ENCODE measurements at regions not wholly inside any gene's neighbourhood (a gene's known extent, or its start where the extent isn't known, plus 50 kb on each side); places are given as distances from the start of the nearest gene placed in this dataset.

GRCh38 chr5:106380736-106381135 lies 1290.0 kb downstream of the EFNA5 start:
- WGBS = 85% methylated on average over 1 of the region's 1 CpG

GRCh38 chr5:106376522-106376921 lies 1294.2 kb downstream of the EFNA5 start:
- 34% methylated on average over 1 of the region's 1 CpG for WGBS
- Histone ChIP-seq H3K36me3 (no peaks in the 10 kb centered on the region), H3K27ac (no peak overlapping the region), H3K9me3 (no peaks in the 10 kb centered on the region), H3K27me3 (replicated peaks; ENCODE audit: insufficient read depth) (no peaks in the 10 kb centered on the region), H3K4me3 (no peak overlapping the region), H3K4me1 (replicated peaks) (no peaks in the 10 kb centered on the region)
- no peak for DNase-seq (ENCODE audit: low spot score)
- intact Hi-C loops (cut with DNase I) = no loop called here
- no peak for TF ChIP-seq CTCF (IDR thresholded peaks at IDR 0.05)
- no peak for TF ChIP-seq POLR2AphosphoS5 (IDR thresholded peaks at IDR 0.05)
- TF ChIP-seq POLR2A (IDR thresholded peaks at IDR 0.05) = no peak

More at GRCh38 chr5:106380736-106381135, 1290.0 kb downstream of the EFNA5 start:
- TF ChIP-seq POLR2AphosphoS5 (IDR thresholded peaks at IDR 0.05) = no peak
- TF ChIP-seq POLR2A (IDR thresholded peaks at IDR 0.05) = no peak
- TF ChIP-seq CTCF (IDR thresholded peaks at IDR 0.05) = no peak
- intact Hi-C loops (cut with DNase I) = no loop called here
- DNase-seq (ENCODE audit: low spot score) = no peak
- Histone ChIP-seq H3K4me3 (no peak overlapping the region), H3K27ac (no peak overlapping the region), H3K4me1 (replicated peaks) (no peaks in the 10 kb centered on the region), H3K36me3 (no peaks in the 10 kb centered on the region), H3K9me3 (no peaks in the 10 kb centered on the region), H3K27me3 (replicated peaks; ENCODE audit: insufficient read depth) (no peaks in the 10 kb centered on the region)

GRCh38 chr5:106374956-106375355 lies 1295.8 kb downstream of the EFNA5 start:
- no peak for DNase-seq (ENCODE audit: low spot score)
- intact Hi-C loops (cut with DNase I) = no loop called here
- no peaks in the 10 kb centered on the region for H3K36me3 ChIP-seq
- TF ChIP-seq CTCF (IDR thresholded peaks at IDR 0.05) (no peak), POLR2AphosphoS5 (IDR thresholded peaks at IDR 0.05) (no peak), POLR2A (IDR thresholded peaks at IDR 0.05) (no peak)
- H3K9me3 ChIP-seq = no peaks in the 10 kb centered on the region
- H3K4me1 ChIP-seq (replicated peaks) = no peaks in the 10 kb centered on the region
- no peak overlapping the region for H3K4me3 ChIP-seq
- H3K27me3 ChIP-seq (replicated peaks; ENCODE audit: insufficient read depth) = no peaks in the 10 kb centered on the region
- H3K27ac ChIP-seq = no peak overlapping the region

GRCh38 chr5:106368021-106368420 lies 1302.7 kb downstream of the EFNA5 start:
- WGBS = 60% methylated on average over 1 of the region's 1 CpG
- intact Hi-C loops (cut with DNase I) = no loop called here
- no peak overlapping the region for H3K27ac ChIP-seq
- H3K9me3 ChIP-seq = no peaks in the 10 kb centered on the region
- H3K4me1 ChIP-seq (replicated peaks) = no peaks in the 10 kb centered on the region
- H3K36me3 ChIP-seq = no peaks in the 10 kb centered on the region
- no peak for TF ChIP-seq CTCF (IDR thresholded peaks at IDR 0.05)
- H3K4me3 ChIP-seq = no peak overlapping the region
- no peaks in the 10 kb centered on the region for H3K27me3 ChIP-seq (replicated peaks; ENCODE audit: insufficient read depth)
- no peak for DNase-seq (ENCODE audit: low spot score)

- no peaks in the 10 kb centered on the region for H3K4me1 ChIP-seq (replicated peaks)
- no peaks in the 10 kb centered on the region for H3K9me3 ChIP-seq
- H3K27ac ChIP-seq = no peak overlapping the region
- H3K36me3 ChIP-seq = no peaks in the 10 kb centered on the region
- TF ChIP-seq POLR2A (IDR thresholded peaks at IDR 0.05) (no peak), POLR2AphosphoS5 (IDR thresholded peaks at IDR 0.05) (no peak), CTCF (IDR thresholded peaks at IDR 0.05) (no peak)
- no peaks in the 10 kb centered on the region for H3K27me3 ChIP-seq (replicated peaks; ENCODE audit: insufficient read depth)
- H3K4me3 ChIP-seq = no peak overlapping the region
- 92% methylated on average over 1 of the region's 1 CpG for WGBS
- intact Hi-C loops (cut with DNase I) = no loop called here
- no peak for DNase-seq (ENCODE audit: low spot score)
Observed at GRCh38 chr5:106367281-106367680, 1303.5 kb downstream of the EFNA5 start.
